ENCODE measurements at regions not wholly inside any gene's neighbourhood (a gene's known extent, or its start where the extent isn't known, plus 50 kb on each side); places are given as distances from the start of the nearest gene placed in this dataset.
"Not testable (repeated sequence)": the region's sequence is repeated elsewhere in the genome, so short reads cannot be mapped to it uniquely, and the experiment has no call there.

DNA sequence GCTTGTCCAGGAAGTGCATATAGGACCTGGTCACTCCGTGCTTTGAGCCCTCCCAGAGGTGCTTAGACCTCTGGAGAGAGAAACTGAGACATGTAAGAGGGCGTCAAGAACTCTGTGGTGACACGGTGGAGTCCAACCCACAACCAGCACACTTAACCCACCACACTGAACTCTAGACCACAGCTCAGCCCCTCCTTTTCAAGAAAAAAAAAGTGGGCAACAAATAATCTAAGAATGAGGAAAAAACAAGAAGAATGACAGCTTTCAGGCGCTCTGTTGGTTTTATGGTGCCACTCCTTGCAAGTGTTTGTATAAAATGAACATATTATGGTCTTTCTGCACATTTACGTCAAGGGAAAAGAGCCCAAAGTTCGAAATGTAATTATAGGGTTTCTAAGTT, 50.2 kb upstream of the SNAPC3 start:
- in situ Hi-C loops (cut with HindIII; ENCODE audit: low sequenced_read_pairs) = no loop called here
- DNase-seq (ENCODE audit: low spot score) = no peak

DNA sequence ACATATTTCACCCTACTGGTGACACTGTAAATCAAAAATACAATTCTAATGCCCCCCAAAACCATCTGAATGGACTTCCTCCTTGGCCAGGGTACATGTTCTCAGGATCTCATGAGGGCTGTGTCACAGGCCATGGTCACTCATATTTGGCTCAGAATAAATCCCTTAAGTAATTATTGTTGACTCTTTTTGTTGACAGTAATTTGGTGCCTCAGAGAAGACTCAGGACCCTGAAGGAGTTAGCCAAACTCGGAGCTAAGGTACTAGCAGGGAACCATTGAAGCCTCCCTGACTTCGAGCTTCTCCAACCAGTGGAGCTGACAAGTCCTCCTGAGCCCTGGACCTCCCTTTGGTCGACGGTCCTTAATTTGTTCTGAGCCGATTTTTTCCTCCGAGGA, 51.2 kb upstream of the SNAPC3 start:
- in situ Hi-C loops (cut with HindIII; ENCODE audit: low sequenced_read_pairs) = no loop called here
- DNase-seq (ENCODE audit: low spot score) = no peak

DNA sequence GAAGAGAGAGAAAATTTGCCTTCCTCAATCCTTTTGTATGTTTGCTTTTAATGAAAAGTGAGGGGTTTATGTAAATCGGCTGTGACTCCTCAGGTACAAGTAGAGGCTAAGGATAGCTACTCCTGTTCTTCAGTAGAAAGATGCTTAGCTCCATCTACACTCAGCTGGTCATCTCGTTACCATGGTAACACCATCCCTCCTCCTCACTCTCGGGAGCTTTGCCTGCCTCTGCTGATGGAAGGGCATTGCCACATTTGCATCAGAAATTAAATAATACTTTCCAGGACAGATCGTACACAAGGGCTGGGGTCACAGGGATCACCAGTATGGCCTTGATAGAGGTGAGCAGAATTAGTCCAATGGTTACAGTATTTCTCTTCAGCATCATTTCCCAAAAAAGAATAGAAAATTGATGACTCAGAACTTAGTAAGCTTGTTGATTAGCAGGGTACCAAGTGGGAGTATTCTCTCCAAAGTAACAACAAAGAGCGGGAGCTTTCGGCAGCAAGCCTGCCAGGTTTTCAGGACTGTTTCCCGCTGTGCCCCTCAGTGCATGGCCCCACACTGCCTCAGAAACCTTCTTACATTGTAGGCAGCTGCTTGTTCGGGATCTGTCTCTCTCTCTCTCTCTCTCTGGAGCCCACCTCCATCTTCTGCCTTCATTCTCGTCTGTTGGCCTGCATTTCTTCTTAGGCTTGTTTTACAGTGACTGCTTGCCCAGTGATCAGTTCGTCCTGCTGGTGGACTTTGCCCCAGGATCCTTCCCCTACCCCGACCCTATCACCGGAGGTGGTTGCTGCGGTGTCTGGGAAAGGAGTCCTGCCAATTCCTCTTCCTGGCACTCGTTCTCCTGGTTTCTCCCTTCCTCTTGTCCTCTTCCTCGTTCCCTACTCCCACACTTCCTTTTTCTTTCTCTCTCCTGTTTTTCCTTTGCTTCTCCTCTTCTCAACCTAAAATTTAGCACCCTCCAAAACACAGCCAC, 51.9 kb upstream of the SNAPC3 start:
- DNase-seq (ENCODE audit: low spot score) = peak; percentile 97
- in situ Hi-C loops (cut with HindIII; ENCODE audit: low sequenced_read_pairs) = no loop called here

DNA sequence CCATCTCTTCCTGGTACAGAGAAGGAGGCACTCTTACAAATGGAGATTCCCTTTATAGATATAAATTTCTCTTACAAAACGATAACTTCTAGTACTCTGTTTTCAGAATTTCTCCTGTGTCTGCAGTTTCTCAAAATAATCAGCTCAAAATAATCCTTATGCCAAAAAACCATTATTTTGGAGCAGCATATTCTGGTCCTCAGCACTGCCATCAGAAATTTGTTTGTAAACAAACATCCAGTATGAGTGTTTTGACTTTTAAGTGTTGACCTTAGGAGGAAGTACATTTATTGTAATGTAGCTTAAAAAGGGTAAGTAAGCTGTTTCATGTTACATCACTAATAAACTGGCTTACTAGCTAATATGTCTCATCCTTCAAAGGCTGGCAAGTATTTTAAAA, 52.8 kb upstream of the SNAPC3 start:
- DNase-seq (ENCODE audit: low spot score) = no peak

DNA sequence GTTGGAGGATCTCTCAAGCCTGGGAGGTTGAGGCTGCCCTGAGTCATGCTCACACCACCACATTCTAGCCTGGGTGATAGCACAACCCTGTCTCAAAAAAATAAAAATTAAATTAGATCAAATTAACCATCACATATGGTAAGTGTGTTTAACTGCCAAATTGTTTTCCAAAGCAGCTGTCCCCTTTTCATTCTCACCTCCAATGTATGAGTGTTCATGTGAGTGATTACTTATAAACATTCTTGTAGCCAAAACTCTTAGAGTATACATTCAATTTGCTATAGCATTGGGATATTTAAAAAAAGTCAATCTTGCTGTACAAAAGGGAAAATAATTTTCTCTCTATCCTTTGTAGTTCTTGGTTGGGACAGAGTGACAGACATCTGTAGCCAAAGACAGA, 53.4 kb upstream of the SNAPC3 start:
- in situ Hi-C loops (cut with HindIII; ENCODE audit: low sequenced_read_pairs) = no loop called here
- peak; percentile 35 for DNase-seq (ENCODE audit: low spot score)

More for the DNA sequence above, 52.8 kb upstream of the SNAPC3 start:
- in situ Hi-C loops (cut with HindIII; ENCODE audit: low sequenced_read_pairs) = no loop called here

DNA sequence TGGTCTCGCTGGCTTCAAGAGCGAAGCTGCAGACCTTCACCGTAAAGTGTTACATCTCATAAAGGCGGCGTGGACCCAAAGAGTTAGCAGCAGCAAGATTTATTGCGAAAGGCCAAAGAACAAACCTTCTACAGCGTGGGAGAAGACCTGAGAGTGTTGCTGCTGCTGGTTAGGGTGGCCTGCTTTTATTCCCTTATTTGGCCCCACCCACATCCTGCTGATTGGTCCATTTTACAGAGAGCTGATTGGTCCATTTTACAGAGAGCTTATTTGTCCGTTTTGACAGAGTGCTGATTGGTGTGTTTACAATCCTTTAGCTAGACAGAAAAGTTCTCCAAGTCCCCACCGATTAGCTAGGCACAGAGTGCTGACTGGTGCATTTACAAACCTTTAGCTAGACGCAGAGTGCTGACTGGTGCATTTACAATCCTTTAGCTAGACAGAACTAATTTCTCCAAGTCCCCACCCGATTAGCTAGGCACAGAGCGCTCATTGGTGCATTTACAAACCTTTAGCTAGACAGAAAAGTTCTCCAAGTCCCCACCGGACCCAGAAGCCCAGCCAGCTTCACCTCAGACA, 57.6 kb upstream of the SNAPC3 start:
- in situ Hi-C loops (cut with HindIII; ENCODE audit: low sequenced_read_pairs) = not testable (repeated sequence)

DNA sequence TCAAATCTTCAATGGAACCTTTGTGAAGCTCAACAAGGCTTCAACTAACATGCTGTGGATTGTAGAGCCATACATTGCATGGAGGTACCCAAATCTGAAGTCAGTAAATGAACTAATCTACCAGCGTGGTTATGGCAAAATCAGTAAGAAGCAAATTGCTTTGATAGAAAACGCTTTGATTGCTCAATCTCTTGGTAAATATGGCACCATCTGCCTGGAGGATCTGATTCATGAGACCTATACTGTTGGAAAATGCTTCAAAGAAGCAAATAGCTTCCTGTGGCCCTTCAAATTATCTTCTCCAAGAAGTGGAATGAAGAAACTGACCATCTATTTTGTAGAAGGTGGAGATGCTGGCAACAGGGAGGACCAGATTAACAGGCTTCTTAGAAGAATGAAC, 54.7 kb upstream of the TTC39B start:
- in situ Hi-C loops (cut with HindIII; ENCODE audit: low sequenced_read_pairs) = no loop called here

More for the DNA sequence above, 57.6 kb upstream of the SNAPC3 start:
- DNase-seq (ENCODE audit: low spot score) = not testable (repeated sequence)

DNA sequence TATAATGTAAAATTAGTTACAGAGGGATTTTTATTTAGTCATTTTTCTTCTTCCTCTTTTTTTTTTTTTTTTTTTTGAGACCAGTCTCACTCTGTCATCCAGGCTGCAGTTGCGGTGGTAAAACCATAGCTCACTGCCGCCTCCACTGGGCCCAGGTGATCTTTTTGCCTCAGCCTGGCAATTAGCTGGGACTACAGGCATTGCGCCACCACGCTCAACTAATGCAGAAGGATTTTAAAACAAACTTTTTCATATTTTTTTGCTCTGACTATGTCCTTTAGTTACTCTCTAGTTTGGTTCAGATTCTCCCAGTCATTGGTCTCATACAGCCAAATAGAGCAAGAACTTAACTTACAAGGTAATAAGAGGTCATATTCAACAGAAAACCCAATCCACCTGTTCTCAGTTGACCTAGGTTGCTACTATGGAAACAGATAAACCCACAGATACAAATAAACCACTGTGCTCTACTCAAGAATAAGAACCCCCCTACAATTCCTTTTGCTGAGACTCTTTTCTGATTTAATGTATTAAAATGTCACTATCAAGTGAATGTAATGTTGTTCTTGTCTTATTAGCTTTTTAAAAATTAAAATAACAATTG, 50.1 kb upstream of the TTC39B start:
- no peak for DNase-seq (ENCODE audit: low spot score)
- in situ Hi-C loops (cut with HindIII; ENCODE audit: low sequenced_read_pairs) = no loop called here

More for the DNA sequence above, 54.7 kb upstream of the TTC39B start:
- no peak for DNase-seq (ENCODE audit: low spot score)

All from G401 (cell line).